ENCODE measurements at regions not wholly inside any gene's neighbourhood (a gene's known extent, or its start where the extent isn't known, plus 50 kb on each side); places are given as distances from the start of the nearest gene placed in this dataset.

DNA sequence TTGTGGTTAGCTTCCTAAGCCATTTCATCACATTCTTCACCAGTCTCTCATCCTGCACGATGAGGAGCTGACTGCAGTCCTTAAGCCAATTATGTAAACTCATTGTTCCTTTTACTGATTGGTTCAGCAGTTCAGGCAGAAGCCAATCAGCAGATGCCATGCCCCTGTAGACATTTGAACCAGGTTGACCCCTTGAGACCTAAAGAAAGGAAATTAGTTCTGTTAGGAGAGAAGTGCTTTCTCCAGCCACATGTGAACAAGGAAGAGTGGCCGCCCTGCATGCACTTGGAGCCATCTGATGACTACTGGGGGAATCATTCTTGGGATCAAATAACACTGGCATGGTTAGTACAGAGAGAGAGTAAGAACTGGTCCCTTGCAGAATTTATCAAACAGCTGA is 535.2 kb upstream of the ID4 start:
- no peaks in the 10 kb centered on the region for H3K79me2 ChIP-seq (ENCODE audit: control insufficient read depth, insufficient read depth, low read length)
- ChIA-PET POLR2A (no interaction called here), CTCF (ENCODE audit: low intra/inter-chr PET ratio) (no interaction called here)
- BruUV-seq (replicated peaks), result no TSS peak
- no peaks in the 10 kb centered on the region for H3K9me1 ChIP-seq (ENCODE audit: control insufficient read depth, insufficient read depth, low read length)
- H3K9me3 ChIP-seq (replicated peaks; ENCODE audit: control insufficient read depth, insufficient read depth, low read depth, low read length), result no peaks in the 10 kb centered on the region
- no peak overlapping the region for H3K27ac ChIP-seq (ENCODE audit: extremely low read depth, low read depth, low read length)
- H4K20me1 ChIP-seq (replicated peaks; ENCODE audit: control insufficient read depth, insufficient read depth, low read length), result no peaks in the 10 kb centered on the region
- H3K27me3 ChIP-seq (ENCODE audit: control insufficient read depth in 2 of 2, insufficient read depth in 2 of 2, low read length in 2 of 2), result no peaks in the 10 kb centered on the region
- no peak overlapping the region for H3K4me2 ChIP-seq (ENCODE audit: insufficient read depth, low read length)
- H3K4me1 ChIP-seq (replicated peaks in 1 of 2; ENCODE audit: control insufficient read depth in 2 of 2, insufficient read depth in 2 of 2, low read length in 2 of 2), result no peaks in the 10 kb centered on the region
- 0% methylated on average over 2 of the region's 2 CpGs for WGBS (ENCODE audit: insufficient coverage, low coverage, missing lambda C conversion rate)
- ATAC-seq, result no peak
- intact Hi-C loops (cut with micrococcal nuclease) (no loop called here), in situ Hi-C loops (cut with MboI) (no loop called here)
- no peaks in the 10 kb centered on the region for H3K36me3 ChIP-seq (ENCODE audit: control insufficient read depth, insufficient read depth, low read length)
- H3K4me3 ChIP-seq, result no peak overlapping the region
- H2AFZ ChIP-seq (ENCODE audit: low read depth, low read length), result no peak overlapping the region
- no peak overlapping the region for H3K9ac ChIP-seq (ENCODE audit: insufficient read depth in 1 of 2, low read depth in 2 of 2, low read length in 2 of 2)
- no peak for FAIRE-seq
- no peak for TF ChIP-seq NCOA4 (IDR thresholded peaks at IDR 0.05; ENCODE audit: partially characterized antibody)
- no peak for TF ChIP-seq ZBTB34 (CRISPR knock-in tag; IDR thresholded peaks at IDR 0.05)
- TF ChIP-seq TFAP4 (CRISPR knock-in tag; IDR thresholded peaks at IDR 0.05; ENCODE audit: borderline replicate concordance), result no peak
- TF ChIP-seq PHF8 (IDR thresholded peaks at IDR 0.05; ENCODE audit: borderline replicate concordance, low read length), result no peak
- TF ChIP-seq ZNF551 (CRISPR knock-in tag; IDR thresholded peaks at IDR 0.05), result no peak
- TF ChIP-seq CBX2 (IDR thresholded peaks at IDR 0.05; ENCODE audit: insufficient read depth, low read length, poor library complexity, severe bottlenecking), result no peak
- TF ChIP-seq, protein P1, sequence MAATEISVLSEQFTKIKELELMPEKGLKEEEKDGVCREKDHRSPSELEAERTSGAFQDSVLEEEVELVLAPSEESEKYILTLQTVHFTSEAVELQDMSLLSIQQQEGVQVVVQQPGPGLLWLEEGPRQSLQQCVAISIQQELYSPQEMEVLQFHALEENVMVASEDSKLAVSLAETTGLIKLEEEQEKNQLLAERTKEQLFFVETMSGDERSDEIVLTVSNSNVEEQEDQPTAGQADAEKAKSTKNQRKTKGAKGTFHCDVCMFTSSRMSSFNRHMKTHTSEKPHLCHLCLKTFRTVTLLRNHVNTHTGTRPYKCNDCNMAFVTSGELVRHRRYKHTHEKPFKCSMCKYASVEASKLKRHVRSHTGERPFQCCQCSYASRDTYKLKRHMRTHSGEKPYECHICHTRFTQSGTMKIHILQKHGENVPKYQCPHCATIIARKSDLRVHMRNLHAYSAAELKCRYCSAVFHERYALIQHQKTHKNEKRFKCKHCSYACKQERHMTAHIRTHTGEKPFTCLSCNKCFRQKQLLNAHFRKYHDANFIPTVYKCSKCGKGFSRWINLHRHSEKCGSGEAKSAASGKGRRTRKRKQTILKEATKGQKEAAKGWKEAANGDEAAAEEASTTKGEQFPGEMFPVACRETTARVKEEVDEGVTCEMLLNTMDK (IDR thresholded peaks at IDR 0.05; ENCODE audit: borderline replicate concordance, insufficient read depth, low read depth, low read length, poor library complexity, severe bottlenecking), result no peak
- TF ChIP-seq ZNF124 (CRISPR knock-in tag; IDR thresholded peaks at IDR 0.05), result no peak
- TF ChIP-seq SOX6 (IDR thresholded peaks at IDR 0.05), result no peak
- TF ChIP-seq SAP30 (IDR thresholded peaks at IDR 0.05; ENCODE audit: borderline replicate concordance, insufficient read depth, low read depth, low read length, poor library complexity, severe bottlenecking), result no peak
- TF ChIP-seq ZNF253 (CRISPR knock-in tag; conservative IDR thresholded peaks at IDR 0.05), result no peak
- TF ChIP-seq MXI1 (IDR thresholded peaks at IDR 0.05; ENCODE audit: low read depth, low read length), result no peak
- TF ChIP-seq SETDB1 (IDR thresholded peaks at IDR 0.05; ENCODE audit: low read length), result no peak
- TF ChIP-seq GTF2F1 (IDR thresholded peaks at IDR 0.05; ENCODE audit: low read depth, low read length), result no peak
- no peak for TF ChIP-seq MECOM (CRISPR knock-in tag; IDR thresholded peaks at IDR 0.05)
- TF ChIP-seq RAD21 (CRISPR knock-in tag; conservative IDR thresholded peaks at IDR 0.05 in 1 of 2, IDR thresholded peaks at IDR 0.05 in 1 of 2), result no peak
- TF ChIP-seq SFPQ (IDR thresholded peaks at IDR 0.05; ENCODE audit: low read depth, low read length), result no peak
- DNase-seq (ENCODE audit: extremely low read depth in 1 of 4, low spot score in 3 of 4), result no peak
